LHCN-M2 (cell line): ENCODE measurements at regions not wholly inside any gene's neighbourhood (a gene's known extent, or its start where the extent isn't known, plus 50 kb on each side); places are given as distances from the start of the nearest gene placed in this dataset.
"Not testable (repeated sequence)": the region's sequence is repeated elsewhere in the genome, so short reads cannot be mapped to it uniquely, and the experiment has no call there.

ENCODE experiments used
- DNase-seq: peaks from one replicate; pipeline ENCODE4 v3.0.0-alpha.2; 2012; ENCODE audit warnings: low read depth

DNA sequence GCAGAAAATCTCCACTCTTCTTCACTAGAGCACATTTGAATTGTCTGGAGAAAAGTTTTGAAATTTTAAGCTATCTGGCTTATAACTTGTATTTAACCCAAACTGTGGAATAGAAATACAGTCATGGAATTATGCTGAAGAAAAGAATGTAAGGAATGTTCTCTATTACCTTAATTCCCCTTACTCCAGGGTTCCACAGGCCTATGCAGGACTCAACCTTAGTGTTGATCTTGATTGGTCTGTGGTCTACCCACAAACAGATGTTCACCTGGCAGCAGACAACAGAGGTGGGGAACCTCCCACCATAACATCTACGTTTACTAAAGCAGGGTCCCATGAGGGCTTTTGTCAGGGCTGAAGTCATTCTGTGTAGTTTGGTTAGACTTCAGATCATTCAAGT lies 189.3 kb upstream of the GPRIN3 start:
- peak; percentile 64 for DNase-seq

DNA sequence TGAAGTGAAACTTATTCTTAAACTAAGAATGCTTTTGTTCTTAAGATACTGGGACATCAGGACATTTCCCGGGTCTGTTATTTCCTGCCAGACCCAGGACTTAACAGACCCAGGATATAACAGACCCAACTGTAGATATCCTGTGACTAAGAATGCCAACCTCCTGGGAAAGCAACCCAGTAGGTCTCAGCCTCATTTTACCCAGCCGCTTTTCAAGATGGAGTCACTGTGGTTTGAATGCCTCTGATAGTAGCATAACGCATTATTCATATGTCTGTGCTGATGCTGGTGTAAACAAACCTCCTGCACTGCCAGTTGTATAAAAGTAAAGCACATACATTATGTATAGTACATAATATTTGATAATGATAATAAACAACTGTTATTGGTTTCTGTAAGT lies 185.8 kb upstream of the GPRIN3 start:
- no peak for DNase-seq

DNA sequence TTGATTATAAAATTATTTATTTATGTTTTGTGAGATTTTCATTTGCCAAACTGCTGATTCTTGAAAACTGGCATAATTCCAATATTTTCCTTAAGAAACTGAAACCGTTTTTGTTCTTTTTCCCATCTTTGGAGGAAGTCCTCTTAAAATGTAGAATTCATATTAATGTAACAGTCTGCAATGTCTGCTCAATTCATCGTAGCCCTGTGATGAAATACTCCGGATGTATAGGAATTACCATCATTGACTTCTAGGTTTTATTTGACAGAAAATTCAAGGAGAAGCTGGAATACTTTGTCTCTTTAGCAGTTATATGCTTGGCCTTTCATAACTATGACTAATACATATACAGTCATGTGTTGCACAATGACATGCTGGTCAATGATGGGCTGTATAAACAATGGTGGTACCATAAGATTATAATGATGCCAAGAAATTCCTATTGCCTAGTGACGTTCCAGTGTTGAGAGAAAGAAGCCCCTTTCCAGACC lies 185.0 kb upstream of the GPRIN3 start:
- DNase-seq = peak; percentile 78

DNA sequence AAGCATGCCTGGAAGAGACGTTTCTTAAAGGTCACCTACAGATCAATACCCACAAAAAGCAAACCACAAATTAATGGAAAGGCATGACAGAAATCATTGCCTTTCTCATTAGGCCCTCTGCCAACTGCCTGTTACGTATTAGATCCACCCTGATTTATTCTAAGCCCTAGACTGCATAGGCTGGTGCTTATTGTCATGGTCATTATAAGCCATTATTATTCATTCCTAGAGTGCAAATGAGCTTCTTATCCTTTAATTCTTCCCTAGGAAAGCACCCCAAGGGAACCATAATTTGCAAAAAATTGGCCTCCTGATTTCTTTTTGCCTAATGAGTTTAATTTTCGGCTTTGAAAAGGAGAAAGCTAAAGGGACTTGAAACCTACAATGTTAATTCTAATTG lies 184.2 kb upstream of the GPRIN3 start:
- no peak for DNase-seq

DNA sequence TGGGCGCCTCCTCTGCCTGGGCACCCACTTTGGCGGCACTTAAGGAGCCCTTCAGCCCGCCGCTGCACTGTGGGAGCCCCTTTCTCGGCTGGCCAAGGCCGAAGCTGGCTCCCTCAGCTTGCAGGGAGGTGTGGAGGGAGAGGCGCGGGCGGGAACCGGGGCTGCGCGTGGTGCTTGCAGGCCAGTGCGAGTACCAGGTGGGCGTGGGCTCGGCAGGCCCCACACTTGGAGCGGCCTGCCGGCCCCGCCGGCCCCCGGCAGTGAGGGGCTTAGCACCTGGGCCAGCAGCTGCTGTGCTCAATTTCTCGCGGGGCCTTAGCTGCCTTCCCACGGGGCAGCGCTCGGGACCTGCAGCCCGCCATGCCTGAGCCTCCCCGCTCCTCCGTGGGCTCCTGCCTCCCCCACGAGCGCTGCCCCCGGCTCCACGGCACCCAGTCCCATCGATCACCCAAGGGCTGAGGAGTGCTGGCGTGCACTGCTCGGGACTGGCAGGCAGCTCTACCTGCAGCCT lies 182.4 kb upstream of the GPRIN3 start:
- not testable (repeated sequence) for DNase-seq

DNA sequence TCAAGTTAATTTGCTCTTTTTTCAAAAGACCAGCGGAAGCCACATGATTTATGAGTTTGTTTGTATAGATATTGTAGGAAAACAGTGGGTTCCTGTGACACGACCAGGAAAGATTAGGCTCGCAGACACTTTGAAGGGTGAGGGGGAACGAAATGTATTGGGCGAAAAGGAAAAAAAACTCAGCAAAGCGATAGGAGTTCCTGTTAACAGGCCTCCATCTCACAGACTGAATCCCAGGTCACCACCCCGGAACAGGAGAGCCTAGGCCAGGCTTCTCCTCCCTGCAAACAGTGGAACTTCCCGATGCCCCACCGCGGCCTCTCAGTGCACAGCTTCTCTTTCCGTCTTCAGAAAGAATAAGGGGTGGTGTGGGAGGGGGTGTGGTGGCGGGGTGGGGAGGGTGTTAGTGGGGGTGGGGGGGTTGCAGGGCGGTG lies 181.8 kb upstream of the GPRIN3 start:
- DNase-seq = no peak

DNA sequence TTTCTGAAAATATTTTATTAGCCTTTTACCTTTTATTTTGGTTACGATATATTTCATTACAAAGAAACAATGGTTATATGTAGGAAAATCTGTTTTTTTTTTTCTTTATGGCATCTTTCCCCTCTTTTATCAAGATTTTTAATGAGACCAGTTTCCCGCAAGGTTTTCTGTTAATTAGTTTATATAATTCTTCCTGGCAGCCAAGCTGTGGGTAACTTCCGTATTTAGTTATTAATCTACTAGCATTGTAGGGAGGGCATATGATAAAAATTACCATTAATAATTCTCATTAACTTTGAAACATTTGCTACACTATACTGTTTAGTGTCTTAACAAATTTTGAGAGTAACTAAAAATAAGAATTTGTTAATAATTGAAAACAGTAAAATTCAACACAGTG lies 181.1 kb upstream of the GPRIN3 start:
- no peak for DNase-seq

DNA sequence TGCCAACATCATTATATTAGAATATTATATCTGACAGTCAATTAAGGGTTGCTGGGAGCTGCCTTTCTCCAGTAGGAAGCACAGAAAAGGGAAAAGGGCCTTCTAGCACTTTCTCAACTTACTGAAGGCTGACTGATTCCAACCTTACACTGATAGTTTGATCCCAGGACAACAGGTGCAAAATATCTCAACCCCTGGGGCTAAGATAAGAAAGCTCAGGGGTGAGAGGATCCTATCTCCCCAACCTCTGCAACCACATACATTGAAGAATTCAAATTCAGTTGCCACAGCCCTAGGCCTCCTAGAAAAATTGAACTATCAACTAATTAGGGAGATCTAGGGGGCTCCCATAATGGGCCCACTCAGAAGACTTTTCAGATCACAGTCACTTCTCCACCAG lies 179.1 kb upstream of the GPRIN3 start:
- no peak for DNase-seq

DNA sequence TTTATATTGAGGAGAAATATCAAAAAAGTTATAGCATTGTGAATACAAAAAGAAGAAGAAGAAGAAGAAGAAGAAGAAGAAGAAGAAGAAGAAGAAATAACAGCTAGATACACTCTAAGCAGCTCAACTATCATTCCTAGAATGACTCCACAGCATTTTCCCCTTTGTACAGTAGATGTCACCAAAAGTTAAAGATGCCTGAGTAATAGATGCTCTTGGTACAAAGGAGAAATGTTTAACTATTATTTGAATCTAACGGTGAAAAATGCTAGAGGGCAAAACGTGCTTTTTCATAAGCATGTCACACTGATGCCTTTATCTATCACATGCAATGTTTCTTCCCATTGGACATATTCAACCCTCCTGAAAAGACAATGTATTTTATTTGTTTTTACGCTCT lies 178.4 kb upstream of the GPRIN3 start:
- peak; percentile 44 for DNase-seq

DNA sequence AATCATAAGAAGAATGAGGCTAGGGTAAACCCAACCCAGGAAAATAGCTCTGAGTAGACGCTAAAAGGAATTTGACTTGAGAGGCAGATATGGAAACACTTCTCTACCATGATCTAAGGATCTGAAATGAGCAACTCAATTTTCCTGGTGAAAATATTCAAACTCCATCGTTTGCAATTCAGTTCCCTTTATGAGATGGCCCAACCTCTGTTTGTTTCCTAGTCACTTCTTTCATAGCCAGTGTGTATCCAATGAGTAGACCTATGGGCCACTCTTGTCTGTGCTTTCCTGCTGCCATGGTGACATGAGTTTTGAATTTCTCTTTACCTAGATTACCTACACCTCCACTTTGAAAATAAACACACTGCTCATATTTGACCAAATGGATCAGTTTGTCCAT lies 176.2 kb upstream of the GPRIN3 start:
- no peak for DNase-seq

DNA sequence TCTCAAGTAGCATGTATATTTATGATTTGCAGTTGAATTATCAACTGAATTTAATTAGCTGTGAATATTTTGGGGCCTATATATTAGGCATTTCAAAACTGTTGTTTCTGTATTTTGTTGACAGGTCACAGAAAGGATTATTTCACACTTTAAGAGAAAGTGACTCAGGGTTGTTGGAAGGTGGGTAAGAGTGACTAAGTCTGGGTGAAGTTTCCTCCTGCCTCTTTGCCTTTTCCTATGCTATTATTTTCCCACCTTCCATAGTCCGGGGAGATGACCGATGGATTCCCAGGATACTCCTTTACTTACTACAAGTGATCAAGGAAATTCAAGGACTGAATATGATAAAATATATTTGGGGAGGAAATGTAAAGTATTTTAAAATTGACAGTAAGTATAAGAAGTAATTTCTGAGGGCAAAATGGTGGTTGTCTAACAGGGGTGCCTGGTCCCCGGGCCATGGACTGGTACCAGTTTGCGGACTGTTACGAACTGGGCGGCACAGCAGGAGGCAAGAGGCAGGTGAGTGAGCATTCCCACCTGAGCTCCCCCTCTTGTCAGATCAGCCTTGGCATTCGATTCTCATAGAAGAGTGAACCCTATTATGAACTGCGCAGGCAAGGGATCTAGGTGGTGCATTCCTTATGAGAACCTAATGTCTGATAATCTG lies 175.5 kb upstream of the GPRIN3 start:
- peak; percentile 19 for DNase-seq

DNA sequence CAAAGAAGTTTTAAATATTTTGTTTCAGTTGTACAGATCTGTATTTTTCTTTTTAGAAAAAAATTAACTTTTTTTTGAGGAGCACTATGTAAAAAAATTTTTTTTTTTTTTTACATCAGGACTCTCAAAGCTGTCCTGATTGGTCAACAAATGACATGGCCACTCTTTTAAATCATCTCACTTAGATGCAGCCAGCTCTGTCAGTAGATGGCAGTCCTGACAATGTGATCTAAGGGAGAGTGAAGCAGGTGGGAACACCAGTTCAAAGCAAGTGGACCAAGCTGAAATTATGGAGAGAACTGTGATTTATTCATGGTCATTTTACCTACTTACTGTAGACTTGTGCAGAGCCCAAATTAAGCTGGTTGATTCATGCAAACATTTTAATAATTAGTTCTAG lies 174.7 kb upstream of the GPRIN3 start:
- DNase-seq = peak; percentile 78

DNA sequence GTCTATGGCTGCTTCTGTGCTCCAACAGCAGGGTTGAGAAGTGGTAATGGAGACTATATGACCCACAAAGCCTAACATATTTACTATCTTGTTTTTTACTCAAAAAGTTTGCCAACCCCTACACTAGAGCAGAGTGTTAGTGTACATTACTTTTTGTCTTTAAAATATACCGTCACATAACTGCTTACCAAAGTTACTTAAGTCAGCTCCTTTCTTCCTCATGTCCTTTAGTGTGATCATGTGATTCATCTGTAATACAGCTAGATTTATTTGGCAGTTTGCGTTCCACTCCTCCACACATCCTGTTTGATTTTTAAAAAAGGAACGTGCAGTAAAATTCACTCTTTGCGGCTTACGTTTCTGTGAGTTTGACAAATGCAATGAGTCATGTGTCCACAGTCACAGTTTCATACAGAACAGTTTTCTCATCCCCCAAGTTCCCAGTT lies 162.4 kb upstream of the GPRIN3 start:
- peak; percentile 99 for DNase-seq

DNA sequence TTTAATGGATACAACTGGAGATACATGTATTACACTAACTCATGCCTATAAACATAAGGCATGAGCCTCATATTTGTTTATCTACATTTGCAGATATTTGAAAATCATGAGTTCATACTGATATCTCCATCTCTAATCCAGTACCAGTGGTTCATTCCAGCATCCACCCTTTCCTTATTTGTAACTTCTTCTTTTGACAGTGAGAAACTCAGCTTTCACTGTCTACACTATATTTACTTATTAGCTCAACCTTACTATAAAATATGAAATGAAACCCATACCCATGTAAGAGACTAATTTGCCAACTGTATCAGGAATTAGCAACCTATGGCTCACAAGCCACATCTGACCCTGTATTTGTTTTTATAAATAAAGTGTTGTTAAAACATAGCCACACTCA lies 161.9 kb upstream of the GPRIN3 start:
- DNase-seq = no peak

DNA sequence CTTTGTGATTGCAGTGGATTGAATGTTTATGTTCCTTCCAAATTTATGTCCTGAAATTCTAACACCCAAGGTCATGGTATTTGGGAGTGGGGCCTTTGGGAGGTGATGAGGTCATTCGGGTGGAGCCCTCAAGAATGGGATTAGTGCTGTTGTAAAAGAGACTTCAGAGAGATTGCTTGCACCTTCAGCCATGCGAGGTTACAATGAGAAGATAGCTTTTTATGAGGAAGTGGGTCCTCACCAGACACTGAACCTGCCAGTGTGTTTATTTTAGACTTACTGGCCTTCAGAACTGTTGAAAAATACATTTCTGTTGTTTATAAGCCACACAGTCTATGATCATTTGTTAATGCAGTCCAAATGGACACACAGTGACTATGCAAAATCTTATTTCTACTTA lies 161.0 kb upstream of the GPRIN3 start:
- DNase-seq = peak; percentile 17

DNA sequence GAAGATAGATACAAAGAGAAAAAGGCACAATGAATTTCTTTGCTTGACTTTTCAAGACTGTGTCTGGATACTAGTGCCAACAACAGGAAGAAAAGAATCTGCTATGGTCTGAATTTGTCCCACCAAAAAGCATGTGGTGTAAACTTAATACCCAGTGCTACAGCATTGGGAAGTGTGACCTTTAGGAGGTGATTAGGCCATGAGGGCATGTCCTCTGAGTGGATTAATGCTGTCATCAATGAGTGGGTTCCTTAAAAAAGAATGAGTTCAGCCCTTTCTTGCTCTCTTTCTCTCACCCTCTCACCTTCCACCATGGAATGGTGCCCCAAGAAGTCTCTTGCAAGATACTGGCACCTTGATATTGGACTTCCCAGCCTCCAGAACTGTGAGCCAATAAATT lies 155.7 kb upstream of the GPRIN3 start:
- DNase-seq = no peak

DNA sequence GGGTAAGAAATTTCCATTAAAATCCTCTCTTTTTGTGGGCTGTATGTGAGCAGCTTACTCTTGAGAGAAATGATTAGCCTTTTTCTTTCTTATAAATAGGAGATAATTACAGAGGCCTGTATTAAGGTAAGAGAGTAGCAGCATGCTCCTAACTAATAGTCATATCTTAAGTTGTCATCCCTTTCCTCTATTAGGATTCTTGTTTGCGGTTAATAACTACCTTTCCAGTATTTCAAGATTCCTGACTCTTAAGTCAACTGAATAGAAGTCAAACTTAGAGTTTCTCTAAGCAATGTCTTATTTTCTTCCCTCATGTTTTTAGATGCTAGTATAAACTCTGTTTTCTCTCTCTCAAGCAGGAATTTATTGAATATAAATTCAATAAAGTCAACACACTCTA lies 139.9 kb upstream of the GPRIN3 start:
- no peak for DNase-seq

DNA sequence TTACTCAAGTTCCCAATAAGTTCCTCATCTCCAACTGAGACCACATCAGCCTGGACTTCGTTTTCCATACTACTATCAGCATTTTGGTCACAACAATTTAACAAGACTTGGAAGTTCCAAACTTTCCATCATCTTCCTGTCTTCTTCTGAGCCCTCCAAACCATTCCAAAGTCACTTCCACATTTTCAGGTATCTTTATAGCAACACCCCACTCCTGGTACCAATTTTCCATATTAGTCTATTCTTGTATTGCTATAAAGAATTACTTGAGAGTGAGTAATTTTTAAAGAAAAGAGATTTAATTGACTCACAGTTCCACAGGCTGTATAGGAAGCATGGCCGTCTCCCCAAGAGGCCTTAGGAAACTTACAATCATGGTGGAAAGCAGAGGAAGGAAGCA lies 138.6 kb upstream of the GPRIN3 start:
- no peak for DNase-seq

DNA sequence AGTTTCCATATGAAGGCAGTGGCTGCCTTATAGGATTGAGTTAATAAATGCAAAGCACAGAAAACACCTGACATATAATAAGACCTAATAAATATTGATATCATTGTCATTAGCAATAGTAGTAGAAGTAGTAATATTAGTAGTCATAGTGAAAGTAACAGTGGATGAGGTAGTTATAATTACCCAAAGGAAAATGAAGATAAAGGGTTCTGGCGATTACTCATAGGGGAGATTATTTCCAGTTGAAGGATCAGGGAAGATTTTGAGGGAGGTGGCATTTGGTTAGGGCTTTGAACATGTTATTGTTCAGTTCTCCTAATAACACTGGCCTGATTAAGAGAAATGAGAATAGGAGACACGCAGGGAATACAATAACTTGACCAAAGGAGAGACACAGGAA lies 131.9 kb upstream of the GPRIN3 start:
- DNase-seq = no peak

DNA sequence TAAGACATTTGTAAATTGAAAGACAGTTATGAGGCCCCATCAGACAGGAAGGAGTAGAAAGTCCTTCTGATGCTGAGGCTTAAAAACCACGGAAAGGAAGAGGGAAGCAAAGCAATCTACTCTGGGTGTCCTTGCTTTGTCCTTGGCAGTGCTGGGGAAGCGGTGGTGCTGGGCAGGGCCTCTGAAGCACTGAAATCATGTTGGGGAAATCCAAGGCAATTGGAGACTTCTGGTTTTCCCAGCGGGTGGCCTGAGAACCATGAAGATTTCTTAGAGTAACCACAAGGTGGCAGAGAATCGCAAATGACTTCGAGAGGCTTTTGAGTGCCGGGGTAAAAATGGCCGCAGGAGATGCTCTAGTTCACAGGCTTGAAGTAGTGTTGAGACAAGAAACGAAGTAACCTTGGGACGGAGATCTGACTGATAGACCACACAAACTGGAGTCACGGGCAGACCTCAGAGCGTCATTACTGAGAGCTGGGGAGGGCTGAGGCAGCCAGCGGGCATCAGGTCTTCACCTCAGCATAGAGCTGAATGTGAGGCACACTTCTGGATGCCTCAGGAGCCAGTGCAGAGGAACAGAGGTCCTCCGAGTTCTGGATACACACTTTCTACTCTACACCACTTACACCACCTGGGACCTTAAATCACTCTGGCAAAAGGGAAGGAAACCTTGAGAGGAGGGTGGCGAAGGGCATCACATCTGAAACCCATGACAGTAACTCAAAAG lies 130.7 kb upstream of the GPRIN3 start:
- peak; percentile 70 for DNase-seq

DNA sequence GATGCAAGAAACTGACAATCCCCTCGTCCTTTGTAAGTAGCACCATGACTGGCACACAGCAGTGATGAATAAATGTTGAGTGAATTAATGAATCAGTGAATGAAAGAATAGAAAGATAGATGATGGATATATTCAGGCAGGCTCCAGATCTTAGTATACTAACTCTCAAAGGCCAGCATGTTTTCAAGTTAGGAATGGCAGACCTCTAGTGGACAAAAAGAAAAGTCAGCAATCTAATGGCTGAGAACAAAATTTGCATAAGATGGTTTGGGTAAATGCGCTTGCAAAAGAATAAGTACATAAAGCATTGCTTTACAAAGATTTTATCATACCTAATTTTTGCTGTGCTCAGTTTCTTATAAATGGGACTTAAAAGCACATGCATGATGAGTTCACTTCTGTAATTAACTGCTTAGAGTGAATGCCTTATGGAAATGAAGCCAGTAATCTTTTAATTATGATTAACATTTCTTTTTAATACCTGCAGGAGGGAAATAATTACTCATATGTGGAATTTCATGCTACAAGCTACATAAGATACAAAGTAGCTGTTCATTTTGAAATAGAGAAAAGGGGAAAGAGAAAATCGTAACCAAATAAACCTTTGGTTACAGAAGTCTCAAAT lies 126.9 kb upstream of the GPRIN3 start:
- peak; percentile 35 for DNase-seq

DNA sequence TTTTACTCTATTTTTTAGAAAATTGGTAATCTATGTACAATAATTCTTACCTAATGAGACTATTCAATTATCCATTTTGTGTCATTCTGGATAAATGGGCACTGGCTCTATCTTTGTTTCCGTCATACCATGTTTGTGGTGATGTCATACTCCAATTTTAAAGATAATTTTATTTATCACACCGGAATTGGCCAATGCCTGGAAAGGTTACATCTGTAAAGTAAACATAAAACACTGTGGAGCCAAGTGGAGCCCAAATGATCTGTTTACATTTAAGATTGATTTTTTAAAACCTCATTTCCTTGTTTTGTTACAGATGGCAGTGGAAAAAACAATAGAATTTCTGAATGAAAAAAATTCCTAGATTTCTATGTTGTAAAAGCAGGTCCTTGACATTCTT lies 120.2 kb upstream of the GPRIN3 start:
- DNase-seq = no peak

DNA sequence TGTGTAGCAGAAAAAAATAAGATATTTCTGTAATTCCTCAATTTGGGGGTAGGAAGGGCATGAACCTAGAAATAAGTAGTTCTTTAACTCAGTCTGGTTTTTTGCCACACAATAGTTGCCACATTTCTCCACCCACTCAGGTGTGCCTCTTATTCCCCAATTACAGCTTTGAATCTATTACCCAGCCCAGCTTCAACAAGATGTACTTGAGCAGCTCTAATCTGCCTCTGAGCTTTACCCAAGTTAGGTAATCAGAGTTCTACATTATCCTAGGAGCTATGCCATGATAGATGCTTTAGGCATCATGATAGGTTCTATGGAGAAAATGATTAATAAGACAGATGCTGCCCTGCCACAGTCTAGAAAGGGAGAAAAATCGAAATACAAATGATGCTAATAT lies 117.4 kb upstream of the GPRIN3 start:
- DNase-seq = no peak
